ENCODE measurements at regions not wholly inside any gene's neighbourhood (a gene's known extent, or its start where the extent isn't known, plus 50 kb on each side); places are given as distances from the start of the nearest gene placed in this dataset.

DNA sequence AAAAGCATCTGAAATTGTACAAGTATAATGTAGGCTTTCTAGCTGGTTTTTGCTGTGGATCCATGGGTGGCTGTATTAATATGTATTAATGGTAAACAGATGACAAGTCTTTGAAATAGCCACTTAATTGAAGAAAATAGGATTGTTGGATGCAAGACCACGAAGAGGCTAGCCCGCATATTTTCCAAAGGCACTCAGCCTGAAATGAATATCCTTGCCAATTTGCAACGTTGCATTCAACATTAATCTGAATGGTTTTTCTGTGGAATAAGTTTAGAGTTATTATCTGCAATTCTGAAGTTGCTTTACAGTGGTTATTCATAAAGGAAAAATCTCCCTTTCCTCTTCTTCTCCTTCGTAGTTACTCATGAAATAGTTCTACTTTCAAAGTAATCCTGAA is 86.2 kb upstream of the SPATS2L start:
- DNase-seq: peak; percentile 21

- DNase-seq: no peak
These were observed 85.2 kb upstream of the SPATS2L start for GRCh38 chr2:200221055-200221955.

DNA sequence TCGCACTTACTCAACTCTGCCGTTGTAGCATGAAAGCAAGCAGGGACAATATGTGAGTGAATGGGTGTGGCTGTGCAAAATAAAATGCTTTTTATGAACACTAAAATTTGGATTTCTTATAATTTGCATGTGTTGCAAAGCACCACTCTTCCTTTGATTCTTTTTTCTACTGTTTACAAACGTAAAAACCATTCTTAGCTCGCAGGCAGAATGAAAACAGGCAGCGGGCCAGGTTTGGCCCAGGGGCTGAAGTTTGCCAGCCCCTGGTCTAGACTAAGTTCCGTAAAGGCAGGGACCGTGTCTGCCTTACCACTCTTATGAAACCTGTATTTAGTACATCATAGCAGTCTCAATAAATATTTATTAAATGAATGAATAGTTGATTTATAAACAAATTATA is 83.7 kb upstream of the SPATS2L start:
- DNase-seq: no peak

DNA sequence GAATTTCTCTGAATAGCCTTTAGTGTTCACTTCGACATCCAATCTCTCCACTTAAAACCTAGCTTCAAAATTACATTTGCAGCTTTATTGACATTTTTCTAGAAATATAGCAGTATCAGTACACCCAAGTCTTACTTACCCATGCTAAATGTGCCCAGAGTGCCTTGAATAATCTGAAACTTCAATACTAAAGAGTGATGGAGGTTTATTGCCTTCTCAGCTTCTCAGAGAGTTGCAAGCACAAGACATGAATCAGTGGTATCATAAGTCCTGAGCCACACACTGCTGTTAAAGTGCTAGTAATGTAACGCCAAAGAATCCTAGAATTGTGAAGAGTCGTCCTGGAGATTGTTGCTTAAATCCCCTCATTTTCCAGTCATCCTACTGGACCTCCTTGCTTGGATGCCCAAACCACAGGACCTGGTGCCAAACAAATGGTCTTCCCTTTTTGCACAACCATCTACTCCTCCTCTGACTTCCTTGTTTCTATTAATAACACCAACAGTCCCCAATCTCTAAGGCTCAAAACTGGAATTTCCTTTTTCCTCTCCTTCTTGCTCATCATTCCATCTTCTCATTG is 83.2 kb upstream of the SPATS2L start:
- peak; percentile 48 for DNase-seq

- DNase-seq: no peak
These were observed 80.5 kb upstream of the SPATS2L start for GRCh38 chr2:200225951-200226350.

DNA sequence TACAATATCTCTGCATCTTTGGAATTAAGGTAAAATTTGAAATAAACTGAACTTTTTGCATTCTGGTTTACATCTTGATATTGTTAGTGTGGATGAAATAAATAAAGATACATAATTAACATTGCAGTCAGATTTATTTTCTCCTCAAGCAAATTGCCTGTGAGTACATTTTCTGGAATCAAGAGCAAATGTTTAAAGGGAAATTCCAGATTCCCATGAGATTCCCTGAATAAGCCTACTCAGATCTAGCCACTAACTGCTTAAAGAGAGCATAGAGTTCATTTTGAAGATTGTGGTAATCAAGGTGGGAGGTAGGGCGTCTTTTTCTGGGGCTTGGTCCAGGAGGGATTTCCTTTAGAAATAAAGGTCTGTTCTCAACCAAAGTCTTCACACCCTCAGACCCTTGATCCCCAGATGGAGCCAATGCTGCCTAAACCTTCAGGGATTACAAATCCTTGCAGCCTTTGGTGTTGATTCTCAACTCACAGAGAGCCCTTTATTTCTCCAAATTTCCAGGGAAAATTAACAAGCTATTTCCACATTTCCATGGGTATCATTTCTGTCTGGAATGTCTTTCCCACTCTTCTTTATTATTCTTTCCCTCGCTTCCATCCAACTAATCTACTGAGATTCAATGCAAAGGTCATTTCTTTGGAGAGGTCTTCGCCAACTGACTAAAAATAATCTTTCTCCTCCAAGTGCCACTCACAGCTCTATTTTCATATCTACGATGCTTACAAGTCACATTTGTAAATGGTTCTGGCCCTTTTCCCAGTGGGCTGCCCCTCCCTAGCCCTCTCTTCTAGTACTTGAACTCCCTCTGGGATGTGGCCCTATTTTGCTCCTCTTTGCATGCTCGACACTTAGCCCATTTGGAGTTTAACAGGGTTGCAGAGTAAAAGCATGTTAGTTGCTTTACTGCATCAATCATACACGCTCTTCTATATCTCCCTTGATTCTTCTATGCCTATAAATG is 79.8 kb upstream of the SPATS2L start:
- peak; percentile 8 for DNase-seq

GRCh38 chr2:200230716-200231115 is 75.8 kb upstream of the SPATS2L start:
- no peak for DNase-seq

- DNase-seq: no peak
These were observed 71.0 kb upstream of the SPATS2L start for GRCh38 chr2:200235533-200235932.

DNA sequence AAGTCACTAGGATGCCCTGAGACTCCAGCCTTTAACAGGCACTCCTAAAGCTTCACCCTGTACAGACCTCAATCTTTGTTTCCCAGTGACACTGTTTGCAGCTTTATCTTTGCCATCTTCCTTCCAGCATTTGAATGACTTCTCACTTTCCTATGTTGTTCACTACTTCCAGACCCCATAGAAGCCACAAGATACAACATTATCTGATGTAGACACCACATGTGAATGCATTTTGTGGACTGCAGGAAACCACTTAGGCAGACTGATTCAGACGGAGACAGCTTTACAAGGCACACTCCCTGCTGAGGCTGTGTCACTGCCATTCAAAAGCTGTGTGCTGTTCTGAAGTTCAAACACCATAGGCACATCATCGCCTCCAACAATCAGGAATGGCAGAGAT is 67.3 kb upstream of the SPATS2L start:
- DNase-seq: peak; percentile 46

- DNase-seq: no peak
These were observed 63.9 kb upstream of the SPATS2L start for GRCh38 chr2:200242570-200242969.

DNA sequence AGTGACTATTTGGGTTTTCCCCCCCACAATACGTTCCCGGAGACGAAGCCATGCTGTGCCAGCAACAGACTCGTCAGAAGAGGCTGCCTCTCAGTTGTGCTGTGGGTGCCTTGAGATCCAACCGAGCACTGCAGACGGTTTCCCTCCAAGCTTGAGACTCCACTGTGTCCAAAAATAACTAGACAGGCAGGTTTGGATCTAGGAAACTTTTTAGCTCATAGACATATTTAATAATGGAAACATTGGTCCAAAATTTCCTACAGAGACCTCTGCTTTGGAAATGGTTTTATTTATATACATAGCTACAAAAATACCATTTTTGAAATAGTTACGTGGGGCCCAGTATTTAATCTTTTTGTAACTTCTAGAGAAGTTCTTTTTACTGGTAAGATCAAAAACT is 63.1 kb upstream of the SPATS2L start:
- no peak for DNase-seq

GRCh38 chr2:200244111-200244510 is 62.4 kb upstream of the SPATS2L start:
- DNase-seq: no peak

GRCh38 chr2:200247494-200247893 is 59.0 kb upstream of the SPATS2L start:
- peak; percentile 61 for DNase-seq

DNA sequence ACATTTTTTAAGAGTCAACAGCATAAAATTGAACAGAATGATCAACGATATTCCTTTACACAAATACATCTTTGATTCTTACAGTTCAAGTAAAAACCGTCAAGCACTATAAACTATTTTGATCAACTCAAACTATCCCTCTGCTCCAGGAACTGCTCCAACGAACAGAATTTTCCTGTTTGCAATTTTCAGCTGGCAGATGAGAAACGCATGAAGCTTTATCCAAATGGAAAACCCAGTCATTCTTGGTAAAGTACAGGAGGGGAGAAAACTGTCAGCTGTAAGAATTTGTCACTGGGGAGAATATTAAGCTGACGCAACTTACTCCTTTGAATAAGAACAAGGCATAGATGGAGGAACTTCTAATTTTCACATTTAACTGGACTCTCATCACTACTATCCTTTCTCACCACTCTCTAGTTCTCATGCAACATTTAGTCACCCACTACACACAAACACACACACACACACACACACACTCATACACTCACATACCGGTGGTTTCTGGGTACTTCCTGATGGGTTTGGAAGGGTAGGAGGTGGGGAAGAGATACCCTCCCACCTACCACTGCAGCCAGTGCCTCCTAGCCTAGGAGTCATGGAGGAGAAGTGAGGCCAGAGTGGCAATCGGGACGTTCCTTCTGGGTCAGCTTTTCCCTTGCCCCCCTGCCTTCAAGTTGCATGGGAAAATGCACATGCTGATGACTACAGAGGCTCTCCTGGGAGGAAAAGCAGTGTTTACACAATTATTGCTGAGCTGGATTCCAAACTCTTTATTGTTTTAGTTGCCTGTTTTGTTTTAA is 54.0 kb upstream of the SPATS2L start:
- DNase-seq: peak; percentile 83

GRCh38 chr2:200253639-200254038 is 52.9 kb upstream of the SPATS2L start:
- DNase-seq: peak; percentile 15

DNA sequence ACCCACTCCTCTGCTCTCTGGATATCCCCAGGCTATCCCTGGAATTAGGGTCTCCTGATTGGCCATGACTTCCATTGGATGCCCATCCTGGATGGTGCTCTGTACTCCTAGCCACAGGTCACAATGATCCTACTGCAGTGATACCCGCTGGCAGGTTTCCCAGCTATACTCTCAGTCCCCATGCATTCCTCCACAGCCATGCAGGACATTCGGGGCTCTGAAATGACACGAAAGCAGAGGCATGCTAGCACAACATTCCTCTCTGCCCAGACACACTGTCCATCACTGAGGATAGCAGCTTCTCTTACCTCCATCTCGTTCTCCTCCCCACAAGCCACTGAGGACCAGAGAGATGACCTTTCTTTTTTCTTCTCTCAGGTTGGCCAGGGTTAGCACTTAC is 51.7 kb upstream of the SPATS2L start:
- DNase-seq: no peak

GRCh38 chr2:200255549-200255948 is 50.9 kb upstream of the SPATS2L start:
- no peak for DNase-seq

All from fibroblast of skin of right quadriceps (primary cell).